Left ventricle myocardium inferior (tissue), 1 donor: ENCODE measurements at regions not wholly inside any gene's neighbourhood (a gene's known extent, or its start where the extent isn't known, plus 50 kb on each side); places are given as distances from the start of the nearest gene placed in this dataset.

Source experiments
- DNase-seq: peaks from one replicate; pipeline ENCODE4 v3.0.0-alpha.2; 2020
- H3K27ac ChIP-seq: fragments of 200-600 bp; replicated peaks from 2 replicates; pipeline ENCODE4 v1.8.0; 2021
- H3K27me3 ChIP-seq: fragments of 200-600 bp; 2 replicates; pipeline ENCODE4 v1.8.0; 2021; ENCODE audit warnings: low read depth
- H3K36me3 ChIP-seq: fragments of 200-600 bp; 2 replicates; pipeline ENCODE4 v1.8.0; 2021
- H3K4me1 ChIP-seq: fragments of 200-600 bp; 2 replicates; pipeline ENCODE4 v1.8.0; 2021
- H3K4me3 ChIP-seq: fragments of 200-600 bp; 2 replicates; pipeline ENCODE4 v1.8.0; 2021; ENCODE audit warnings: mild to moderate bottlenecking, moderate library complexity
- H3K9me3 ChIP-seq: fragments of 200-600 bp; replicated peaks from 2 replicates; pipeline ENCODE4 v1.8.0; 2021
- CTCF ChIP-seq: fragments of 200-600 bp; IDR thresholded peaks from 2 replicates; pipeline ENCODE4 v1.8.0; 2021; ENCODE audit warnings: antibody characterized with exemption, mild to moderate bottlenecking, borderline replicate concordance
- intact Hi-C: fragments of 100-400 bp; cut with micrococcal nuclease; formaldehyde crosslinking; loops from one replicate; pipeline ENCODE4 v1.11.0; 2022
- donor health status: DM: no; HTN: yes; CAD: no; lungs with severe emphysema.

- H3K9me3 ChIP-seq: no peaks in the 10 kb centered on the region
- no peak overlapping the region for H3K27ac ChIP-seq
- H3K4me3 ChIP-seq: no peak overlapping the region
- H3K4me1 ChIP-seq: no peaks in the 10 kb centered on the region
- TF ChIP-seq CTCF: no peak
- no peak for DNase-seq
- peaks cover 40% of the 10 kb centered on the region for H3K27me3 ChIP-seq
- intact Hi-C loops: no loop called here
- no peaks in the 10 kb centered on the region for H3K36me3 ChIP-seq
Measured at GRCh38 chr1:209311770-209312169, 271.7 kb upstream of the CAMK1G start.

DNA sequence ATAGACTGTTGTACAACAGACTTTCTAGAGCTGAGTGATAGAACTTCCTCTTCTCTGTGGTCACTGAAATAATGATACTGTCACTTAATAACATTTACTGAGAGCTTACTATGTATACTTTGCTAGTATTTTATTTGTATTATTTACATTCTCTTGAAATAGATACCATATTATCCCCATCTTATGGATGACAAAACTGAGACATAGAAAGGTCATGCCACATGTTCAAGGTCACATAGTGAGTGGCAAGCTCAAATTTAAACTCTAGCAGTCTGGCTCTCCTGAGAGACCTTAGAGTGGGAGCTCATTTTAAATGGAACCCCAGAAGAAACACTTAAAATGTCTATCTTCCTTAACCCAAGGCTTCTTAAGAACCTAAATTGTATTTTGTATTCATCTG lies 266.6 kb upstream of the CAMK1G start:
- no peak for TF ChIP-seq CTCF
- Histone ChIP-seq H3K27ac (no peak overlapping the region), H3K4me3 (no peak overlapping the region), H3K27me3 (peaks cover 28% of the 10 kb centered on the region), H3K9me3 (no peaks in the 10 kb centered on the region), H3K36me3 (no peaks in the 10 kb centered on the region), H3K4me1 (no peaks in the 10 kb centered on the region)
- intact Hi-C loops: no loop called here
- DNase-seq: no peak

DNA sequence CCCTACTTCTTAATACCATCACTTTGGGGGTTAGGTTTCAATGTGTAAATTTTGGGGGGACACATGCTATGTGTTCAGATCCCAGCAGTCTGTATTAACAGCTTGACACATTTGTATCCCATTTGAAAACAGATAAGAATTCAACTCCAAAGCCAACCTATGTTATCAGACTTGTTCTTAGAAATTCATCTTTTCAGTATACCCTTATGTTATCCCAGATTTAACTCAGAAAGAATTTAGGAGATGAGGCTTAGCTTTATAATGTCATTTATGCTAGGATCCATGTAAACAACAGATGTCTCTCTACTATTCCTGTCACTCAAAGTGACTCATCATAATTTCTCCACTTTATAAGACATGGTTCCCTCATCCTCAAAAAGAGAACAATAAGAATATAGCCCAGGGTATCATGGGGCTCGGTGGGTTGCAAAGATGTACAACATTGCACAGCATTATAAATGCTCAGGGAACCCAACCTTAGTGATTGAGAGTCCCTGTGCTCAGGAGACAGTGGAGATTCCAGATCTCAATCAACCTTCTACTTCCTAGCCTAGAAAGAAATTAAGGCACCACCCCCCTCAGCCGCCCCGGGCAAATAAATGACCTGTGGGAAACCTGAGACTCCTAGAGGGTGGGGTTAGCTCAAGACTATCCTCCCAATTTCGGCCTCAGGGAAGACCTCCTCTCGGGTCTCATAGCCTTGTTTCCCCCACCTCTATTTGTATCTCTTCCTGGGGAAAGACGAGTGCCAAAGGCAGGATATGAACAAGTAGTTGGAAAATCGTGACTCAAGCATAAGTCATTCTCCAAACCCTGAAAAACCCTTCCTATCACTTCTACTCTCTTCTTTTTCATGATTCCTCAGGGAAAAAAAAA lies 265.1 kb upstream of the CAMK1G start:
- intact Hi-C loops: no loop called here
- no peak overlapping the region for H3K4me3 ChIP-seq
- no peaks in the 10 kb centered on the region for H3K36me3 ChIP-seq
- no peaks in the 10 kb centered on the region for H3K4me1 ChIP-seq
- DNase-seq: no peak
- H3K27me3 ChIP-seq: peaks cover 23% of the 10 kb centered on the region
- no peak overlapping the region for H3K27ac ChIP-seq
- H3K9me3 ChIP-seq: no peaks in the 10 kb centered on the region
- no peak for TF ChIP-seq CTCF

DNA sequence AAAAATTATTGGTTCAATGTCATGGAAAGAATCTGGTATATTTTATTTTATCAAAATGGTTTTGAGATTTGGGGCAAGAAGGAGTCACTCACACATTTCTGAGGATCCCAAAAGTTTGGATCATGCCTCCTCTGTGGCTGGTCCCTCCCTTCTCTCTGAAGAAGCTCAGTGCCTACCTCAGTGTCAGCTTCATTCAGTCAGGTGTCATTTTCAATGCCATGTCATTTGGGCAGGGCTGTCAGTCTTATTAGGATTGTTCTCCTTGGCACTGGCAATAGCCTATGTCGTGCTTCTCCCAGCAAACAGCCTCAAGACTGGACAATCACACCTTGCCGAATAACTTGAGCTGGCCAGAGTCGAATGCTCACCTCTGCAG lies 264.5 kb upstream of the CAMK1G start:
- peaks cover 19% of the 10 kb centered on the region for H3K27me3 ChIP-seq
- H3K36me3 ChIP-seq: no peaks in the 10 kb centered on the region
- H3K4me3 ChIP-seq: no peak overlapping the region
- intact Hi-C loops: no loop called here
- no peak for TF ChIP-seq CTCF
- DNase-seq: no peak
- H3K4me1 ChIP-seq: no peaks in the 10 kb centered on the region
- no peaks in the 10 kb centered on the region for H3K9me3 ChIP-seq
- H3K27ac ChIP-seq: no peak overlapping the region

DNA sequence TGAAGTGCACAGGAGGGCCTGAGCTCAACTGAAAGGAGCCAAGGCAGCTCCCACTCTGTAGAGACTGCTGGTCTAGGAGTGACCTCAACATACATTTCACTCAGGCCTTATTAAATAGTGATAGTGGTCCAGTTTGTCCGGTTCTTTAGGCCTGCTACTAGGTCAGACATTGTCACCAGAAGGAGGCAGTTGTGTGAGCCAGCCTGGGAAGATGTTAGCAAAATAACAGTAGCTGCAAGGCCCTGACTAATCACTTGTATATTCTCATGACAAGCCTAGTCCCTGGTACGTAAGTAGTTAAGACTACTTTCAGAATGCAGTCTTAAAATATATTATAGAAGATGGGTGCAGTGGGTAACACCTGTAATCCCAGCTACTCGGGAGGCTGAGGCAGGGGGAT lies 264.0 kb upstream of the CAMK1G start:
- Histone ChIP-seq H3K9me3 (no peaks in the 10 kb centered on the region), H3K4me1 (no peaks in the 10 kb centered on the region), H3K4me3 (no peak overlapping the region), H3K27me3 (peaks cover 18% of the 10 kb centered on the region), H3K27ac (no peak overlapping the region), H3K36me3 (no peaks in the 10 kb centered on the region)
- intact Hi-C loops: no loop called here
- TF ChIP-seq CTCF: no peak
- no peak for DNase-seq
